ENCODE measurements at regions not wholly inside any gene's neighbourhood (a gene's known extent, or its start where the extent isn't known, plus 50 kb on each side); places are given as distances from the start of the nearest gene placed in this dataset.
"Not testable (repeated sequence)": the region's sequence is repeated elsewhere in the genome, so short reads cannot be mapped to it uniquely, and the experiment has no call there.

DNA sequence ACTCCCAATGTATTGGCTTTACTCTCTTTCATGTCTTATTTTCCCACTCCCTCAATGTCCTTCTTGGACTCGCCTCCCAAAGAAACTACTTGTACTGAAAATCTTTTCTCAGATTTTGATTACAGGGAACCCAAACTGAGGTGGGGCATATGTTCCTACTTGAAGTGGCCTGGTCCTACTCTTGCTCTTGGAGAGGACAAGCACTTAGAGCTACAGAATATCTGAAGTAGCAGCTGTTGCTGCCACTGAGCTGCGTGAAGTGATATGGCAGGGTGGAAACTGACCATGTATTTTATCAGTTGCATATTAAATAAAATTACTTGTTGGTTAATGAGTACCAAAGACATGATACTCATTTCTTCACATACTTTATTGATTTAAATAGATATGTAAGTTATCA lies 129.5 kb downstream of the TSEN15 start:
- DNase-seq (ENCODE audit: extremely low read depth in 1 of 2, low read depth in 1 of 2), result no peak

GRCh38 chr1:184183919-184184318 lies 132.4 kb downstream of the TSEN15 start:
- no peak for DNase-seq (ENCODE audit: extremely low read depth in 1 of 2, low read depth in 1 of 2)

DNA sequence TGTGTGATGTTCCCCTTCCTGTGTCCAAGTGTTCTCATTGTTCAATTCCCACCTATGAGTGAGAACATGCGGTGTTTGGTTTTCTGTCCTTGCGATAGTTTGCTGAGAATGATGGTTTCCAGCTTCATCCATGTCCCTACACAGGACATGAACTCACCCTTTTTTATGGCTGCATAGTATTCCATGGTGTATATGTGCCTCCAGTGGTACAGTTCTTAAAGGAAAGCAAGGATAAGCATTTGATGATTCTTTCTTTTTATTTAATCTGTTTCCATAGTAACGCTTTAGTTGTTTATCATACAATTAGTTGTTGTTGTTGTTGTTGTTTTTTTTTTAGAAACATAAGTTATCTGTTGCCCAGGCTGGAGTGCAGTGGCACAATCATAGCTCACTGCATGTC lies 133.1 kb downstream of the TSEN15 start:
- DNase-seq (ENCODE audit: extremely low read depth in 1 of 2, low read depth in 1 of 2), result not testable (repeated sequence)

- no peak for DNase-seq (ENCODE audit: extremely low read depth in 1 of 2, low read depth in 1 of 2)
These were observed 133.8 kb downstream of the TSEN15 start for GRCh38 chr1:184185347-184185746.

DNA sequence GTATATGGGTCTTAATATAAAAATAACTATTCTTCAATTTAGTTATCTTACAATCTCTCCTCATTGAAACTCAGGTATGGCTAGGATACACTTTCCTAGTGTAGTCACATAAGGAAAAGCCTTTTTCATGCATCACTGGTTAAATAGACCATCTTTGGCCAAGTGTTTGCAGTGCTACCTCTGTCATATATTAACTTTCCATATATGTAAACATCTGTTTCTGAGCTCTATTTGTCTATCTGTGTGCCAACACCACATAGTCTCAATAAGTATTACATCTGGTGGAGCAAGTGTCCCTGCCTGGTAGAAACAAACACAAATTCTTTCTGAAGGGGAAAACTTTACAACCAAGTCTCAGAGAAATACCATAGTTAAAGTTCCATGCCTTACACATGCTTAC lies 134.6 kb downstream of the TSEN15 start:
- DNase-seq (ENCODE audit: extremely low read depth in 1 of 2, low read depth in 1 of 2), result no peak

GRCh38 chr1:184187097-184187496 lies 135.6 kb downstream of the TSEN15 start:
- DNase-seq (ENCODE audit: extremely low read depth in 1 of 2, low read depth in 1 of 2), result no peak

DNA sequence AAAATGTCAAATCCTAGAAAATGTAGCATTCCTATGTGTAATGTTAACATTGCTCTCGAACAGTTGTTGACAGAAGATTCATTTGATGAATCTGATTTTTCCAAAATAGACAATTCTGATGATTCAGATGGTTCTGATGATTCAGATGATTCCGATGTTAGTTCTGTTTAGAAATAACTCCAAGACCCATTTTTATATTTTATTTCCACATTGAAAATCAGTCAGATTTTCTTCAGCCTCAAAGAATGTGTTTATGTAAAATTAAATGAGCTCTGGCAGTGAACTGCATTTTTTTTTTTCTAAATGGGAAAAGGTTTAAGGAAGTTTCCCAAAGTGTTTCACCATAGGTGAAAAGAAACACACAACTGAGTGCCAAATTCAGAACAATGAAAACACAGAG lies 136.5 kb downstream of the TSEN15 start:
- no peak for DNase-seq (ENCODE audit: extremely low read depth in 1 of 2, low read depth in 1 of 2)

DNA sequence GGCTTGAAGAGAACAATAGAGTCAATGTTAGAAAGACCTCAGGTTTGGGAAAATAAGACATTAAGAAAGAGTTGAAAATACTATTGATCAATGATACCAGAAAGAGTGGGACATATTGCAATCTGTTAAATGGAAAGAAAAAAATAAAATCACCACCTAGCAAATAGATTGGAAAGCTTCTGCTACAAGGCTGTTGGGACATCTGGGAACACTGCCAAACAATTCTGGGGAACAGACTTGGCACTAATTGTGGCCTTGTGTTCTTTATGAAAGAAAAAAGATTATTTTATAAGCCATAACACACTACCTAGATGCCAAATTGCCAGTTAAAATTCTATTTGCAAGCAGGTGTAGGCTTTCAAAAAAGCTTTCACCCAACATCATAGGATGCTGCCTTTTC lies 137.8 kb downstream of the TSEN15 start:
- no peak for DNase-seq (ENCODE audit: extremely low read depth in 1 of 2, low read depth in 1 of 2)

DNA sequence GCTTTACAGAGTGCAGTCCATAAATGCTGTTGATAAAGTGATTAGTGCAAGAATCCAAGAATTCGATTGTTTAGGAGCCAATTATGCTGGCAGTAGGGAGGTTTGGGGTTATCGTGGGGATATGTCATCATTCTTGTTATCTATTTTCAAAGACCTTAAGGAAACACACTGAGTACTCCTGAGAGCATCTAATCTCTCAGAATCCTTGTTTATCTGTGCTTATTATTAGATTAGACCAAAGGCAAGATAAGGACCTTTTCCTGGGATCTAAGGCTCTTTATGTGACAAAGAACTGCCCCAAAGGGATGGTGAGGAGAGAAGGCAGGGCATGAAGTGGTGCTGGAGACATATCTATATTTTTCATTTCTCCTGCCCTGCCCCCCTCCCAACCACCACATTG lies 139.1 kb downstream of the TSEN15 start:
- no peak for DNase-seq (ENCODE audit: extremely low read depth in 1 of 2, low read depth in 1 of 2)

DNA sequence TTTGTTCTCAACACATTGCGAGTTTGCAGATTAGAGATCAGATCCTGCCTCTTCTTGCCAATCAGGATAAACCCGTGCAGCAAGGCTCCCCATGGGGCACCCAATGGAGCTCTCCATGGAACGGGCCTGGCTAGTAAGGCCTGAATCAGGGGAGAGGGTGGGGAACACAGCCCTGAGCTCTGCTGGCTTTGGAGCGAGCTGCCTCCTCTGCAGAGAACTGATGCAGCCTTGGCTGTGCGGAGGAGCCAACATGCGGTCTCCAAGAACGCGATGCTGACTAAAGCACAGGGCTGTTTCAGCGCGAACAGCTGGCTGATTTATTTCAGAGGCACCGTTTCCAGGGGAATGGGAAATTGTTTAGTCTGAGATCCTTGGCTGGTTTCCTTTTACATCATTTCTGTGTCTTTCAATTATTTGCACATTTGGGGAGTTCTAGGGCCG lies 139.7 kb downstream of the TSEN15 start:
- no peak for DNase-seq (ENCODE audit: extremely low read depth in 1 of 2, low read depth in 1 of 2)

GRCh38 chr1:184192796-184193195 lies 141.3 kb downstream of the TSEN15 start:
- no peak for DNase-seq (ENCODE audit: extremely low read depth in 1 of 2, low read depth in 1 of 2)

DNA sequence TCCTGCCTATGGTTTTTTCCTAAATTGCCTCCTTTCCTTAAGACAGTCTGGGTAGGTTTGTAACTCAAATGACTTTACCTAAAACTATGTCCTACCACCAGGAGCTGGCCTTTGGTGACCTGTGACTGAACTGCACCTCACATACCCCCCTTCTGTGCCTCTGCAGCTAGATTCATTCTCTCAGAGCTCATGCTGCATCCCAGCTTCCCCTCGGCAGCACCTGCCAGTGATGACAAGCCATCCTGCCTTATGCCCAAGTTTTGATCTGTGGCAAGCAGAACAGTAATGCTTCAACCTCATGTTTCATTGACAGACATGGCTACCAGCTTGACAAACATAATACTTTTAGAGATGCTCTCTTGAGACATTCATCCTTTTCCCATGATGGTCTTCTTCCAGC lies 141.9 kb downstream of the TSEN15 start:
- DNase-seq (ENCODE audit: extremely low read depth in 1 of 2, low read depth in 1 of 2), result no peak

DNA sequence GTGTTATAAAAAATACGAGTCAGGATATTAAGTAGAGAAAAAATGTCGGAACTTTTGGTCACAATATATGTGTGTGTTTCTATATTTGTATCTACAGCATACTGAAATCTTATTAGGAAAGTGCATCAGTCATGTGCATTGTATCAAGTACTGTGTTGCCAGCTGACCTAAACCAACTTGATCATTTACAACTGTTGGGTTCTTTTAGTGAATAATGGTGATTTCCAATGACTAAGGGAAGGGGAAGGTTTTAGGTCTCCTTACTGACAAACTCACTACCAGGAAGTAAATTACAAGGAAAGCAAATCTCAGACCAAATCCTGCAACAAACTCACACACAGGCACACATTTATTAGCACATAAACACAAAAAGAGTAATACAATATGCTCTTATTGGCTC lies 142.7 kb downstream of the TSEN15 start:
- no peak for DNase-seq (ENCODE audit: extremely low read depth in 1 of 2, low read depth in 1 of 2)

DNA sequence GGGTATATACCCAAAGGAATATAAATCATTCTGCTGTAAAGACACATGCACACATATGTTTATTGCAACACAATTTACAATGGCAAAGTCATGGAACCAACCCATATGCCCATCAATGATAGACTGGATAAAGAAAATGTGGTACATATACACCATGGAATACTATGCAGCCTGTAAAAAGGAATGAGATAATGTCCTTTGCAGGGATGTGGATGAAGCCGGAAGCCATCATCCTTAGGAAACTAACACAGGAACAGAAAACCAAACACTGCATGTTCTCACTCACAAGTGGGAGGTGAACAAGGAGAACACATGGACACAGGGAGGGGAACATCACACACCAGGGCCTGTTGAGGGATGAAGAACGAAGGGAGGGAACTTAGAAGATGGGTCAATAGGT lies 144.2 kb downstream of the TSEN15 start:
- DNase-seq (ENCODE audit: extremely low read depth in 1 of 2, low read depth in 1 of 2), result not testable (repeated sequence)

- DNase-seq (ENCODE audit: extremely low read depth in 1 of 2, low read depth in 1 of 2), result no peak
These were observed 146.3 kb downstream of the TSEN15 start for GRCh38 chr1:184197831-184198230.

DNA sequence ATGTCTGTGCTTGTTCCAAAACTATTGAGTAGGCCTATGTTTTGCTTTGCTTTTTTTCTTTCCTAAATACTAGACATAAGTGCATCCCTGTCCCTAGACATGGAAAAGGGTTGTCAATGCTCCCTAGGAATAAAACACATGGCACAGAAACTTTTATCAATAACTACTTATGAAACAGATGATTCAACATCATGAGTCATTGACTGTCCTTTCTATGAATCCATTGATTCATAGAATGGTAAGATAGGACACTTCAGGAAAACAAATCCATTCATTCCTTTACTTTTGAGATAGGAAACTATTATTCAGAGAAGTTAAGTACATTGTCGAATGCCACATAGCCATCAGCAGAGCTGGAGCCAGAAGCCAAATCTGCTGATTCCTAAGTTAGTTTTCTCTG lies 147.5 kb downstream of the TSEN15 start:
- DNase-seq (ENCODE audit: extremely low read depth in 1 of 2, low read depth in 1 of 2), result no peak

DNA sequence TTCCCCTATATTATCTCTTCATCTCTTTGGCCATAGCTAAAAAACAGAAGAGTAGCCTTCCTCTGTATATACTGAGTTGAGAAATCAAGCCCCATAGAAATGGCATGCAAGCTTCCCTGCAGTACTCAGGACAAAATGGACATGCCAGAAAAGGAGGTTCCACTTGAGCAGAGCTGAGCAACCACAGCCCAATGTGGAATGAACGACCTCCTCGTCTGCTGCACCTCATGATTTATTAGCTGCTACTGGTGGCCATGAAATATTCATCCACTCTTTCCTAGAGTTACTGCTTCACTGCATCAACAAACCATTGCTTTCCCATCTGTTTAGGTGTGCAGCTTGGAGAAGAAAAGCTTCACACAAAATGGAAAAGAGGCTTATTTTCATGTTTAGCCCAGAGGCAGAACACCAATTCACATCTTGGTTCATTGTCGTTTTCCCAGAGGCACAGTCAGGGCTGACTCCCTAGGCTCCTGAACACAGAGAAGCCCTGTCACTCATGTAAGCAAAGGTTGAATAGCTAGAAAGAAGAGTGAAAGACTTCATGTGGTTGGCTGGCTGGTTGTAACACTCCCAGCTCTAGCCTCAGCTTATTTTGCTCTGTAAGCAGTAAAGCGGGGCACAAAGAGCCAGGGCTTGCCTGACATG lies 148.0 kb downstream of the TSEN15 start:
- DNase-seq (ENCODE audit: extremely low read depth in 1 of 2, low read depth in 1 of 2), result no peak

DNA sequence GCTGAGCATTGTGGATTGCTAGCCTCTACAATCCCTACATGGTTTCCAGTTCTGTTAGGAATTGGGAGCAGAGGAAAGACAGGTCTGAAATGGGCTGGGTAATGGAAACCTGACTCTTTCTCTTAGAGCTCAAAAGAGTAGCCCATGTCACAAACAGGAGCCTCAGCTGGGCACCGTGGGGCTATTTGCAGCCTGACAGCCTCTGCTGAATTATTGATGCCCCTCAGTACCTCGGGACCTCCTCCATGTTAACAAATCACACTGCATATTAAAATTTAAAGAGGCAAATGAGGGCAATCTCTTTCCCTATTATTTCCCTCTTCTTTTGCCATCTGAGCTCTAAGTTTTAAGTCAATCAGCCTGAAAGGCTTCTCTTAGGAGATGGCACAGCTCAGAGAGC lies 157.1 kb downstream of the TSEN15 start:
- no peak for DNase-seq (ENCODE audit: extremely low read depth in 1 of 2, low read depth in 1 of 2)

GRCh38 chr1:184210031-184210430 lies 158.5 kb downstream of the TSEN15 start:
- no peak for DNase-seq (ENCODE audit: extremely low read depth in 1 of 2, low read depth in 1 of 2)

DNA sequence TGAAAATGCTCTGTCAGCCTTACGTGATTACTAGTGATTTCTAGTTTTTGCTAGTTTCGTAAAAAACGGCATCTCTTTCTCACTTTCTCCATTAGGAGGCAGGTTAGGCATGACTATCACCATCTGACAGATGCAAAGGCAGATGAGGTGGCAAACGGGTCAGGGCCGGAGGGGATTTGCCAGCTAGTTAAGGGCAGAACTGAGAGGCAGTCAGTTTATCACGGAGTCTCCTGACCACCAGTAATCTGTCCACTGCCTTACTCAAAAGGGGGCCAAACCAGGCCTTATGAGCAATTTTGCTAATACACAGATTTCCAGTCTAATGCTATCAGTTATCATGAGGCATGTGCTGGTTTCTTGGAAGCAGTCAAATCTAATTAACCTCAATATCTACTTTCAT lies 159.3 kb downstream of the TSEN15 start:
- DNase-seq (ENCODE audit: extremely low read depth in 1 of 2, low read depth in 1 of 2), result no peak

- no peak for DNase-seq (ENCODE audit: extremely low read depth in 1 of 2, low read depth in 1 of 2)
These were observed 161.3 kb downstream of the TSEN15 start for GRCh38 chr1:184212649-184213314.

DNA sequence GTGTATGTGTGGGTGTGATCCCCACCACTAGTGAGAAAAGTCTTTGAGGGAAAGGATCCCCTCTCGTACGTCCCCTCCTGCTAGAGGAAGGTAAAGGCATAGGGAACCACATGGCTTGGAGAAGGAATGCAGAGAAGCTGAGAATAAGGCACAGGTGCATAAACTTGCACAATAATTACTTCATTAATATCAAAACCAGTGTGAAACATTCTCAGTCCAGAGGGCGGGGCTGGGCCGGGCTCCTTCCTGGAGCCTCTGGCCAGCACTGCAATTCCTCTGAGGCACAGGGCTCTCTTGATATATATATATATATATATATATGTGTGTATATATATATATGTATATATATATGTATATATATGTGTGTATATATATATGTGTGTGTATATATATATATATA lies 162.6 kb downstream of the TSEN15 start:
- no peak for DNase-seq (ENCODE audit: extremely low read depth in 1 of 2, low read depth in 1 of 2)

Measured in stimulated activated CD8-positive, alpha-beta memory T cell treated with anti-CD3 and anti-CD28 coated beads, Interleukin-7, amount 100 ng/mL, for 48 hours (primary cell).